Body of pancreas (tissue), 4 donors: ENCODE measurements at regions not wholly inside any gene's neighbourhood (a gene's known extent, or its start where the extent isn't known, plus 50 kb on each side); places are given as distances from the start of the nearest gene placed in this dataset.

Source experiments
- CTCF ChIP-seq, 7 experiments: fragments of 450-650 bp in 4 of 7; fragments of 200-600 bp in 3 of 7; sonication (generic) in 3 of 7; IDR thresholded peaks; one replicate each; pipeline ENCODE4 v1.5.1; 2016 to 2019; ENCODE audit warnings: antibody characterized with exemption in 7 of 7
- POLR2A ChIP-seq, 3 donors: fragments of 450-650 bp; IDR thresholded peaks; one replicate each; pipeline ENCODE4 v1.6.1; 2016; ENCODE audit warnings: antibody characterized with exemption in 3 of 3, mild to moderate bottlenecking in 2 of 3

- TF ChIP-seq CTCF (IDR thresholded peaks at IDR 0.05): no peak
- no peak for TF ChIP-seq POLR2A (IDR thresholded peaks at IDR 0.05)
Measured at GRCh38 chr1:78247079-78247478, 201.3 kb downstream of the GIPC2 start.
